PFSK-1 (cell line): ENCODE measurements at regions not wholly inside any gene's neighbourhood (a gene's known extent, or its start where the extent isn't known, plus 50 kb on each side); places are given as distances from the start of the nearest gene placed in this dataset.

Experiments used
- SIN3A ChIP-seq: IDR thresholded peaks from 2 replicates; pipeline ENCODE4 v1.6.1; 2012; ENCODE audit warnings: mild to moderate bottlenecking, low read length, moderate library complexity, borderline replicate concordance; ENCODE audit not compliant: insufficient read depth
- TAF1 ChIP-seq: IDR thresholded peaks from 2 replicates; pipeline ENCODE4 v1.6.1; 2012; ENCODE audit warnings: low read length, control low read depth, borderline replicate concordance; ENCODE audit not compliant: insufficient read depth
- TF ChIP-seq, protein P1 (sequence below), 2 experiments: IDR thresholded peaks; 2 replicates each; pipeline versions ENCODE4 v1.6.1 to v1.8.0; 2011 to 2012; ENCODE audit warnings: low read depth in 2 of 2, low read length in 2 of 2, control low read depth in 1 of 2, inconsistent platforms in 1 of 2, mild to moderate bottlenecking in 1 of 2, moderate library complexity in 1 of 2; ENCODE audit not compliant: insufficient read depth in 1 of 2

DNA sequence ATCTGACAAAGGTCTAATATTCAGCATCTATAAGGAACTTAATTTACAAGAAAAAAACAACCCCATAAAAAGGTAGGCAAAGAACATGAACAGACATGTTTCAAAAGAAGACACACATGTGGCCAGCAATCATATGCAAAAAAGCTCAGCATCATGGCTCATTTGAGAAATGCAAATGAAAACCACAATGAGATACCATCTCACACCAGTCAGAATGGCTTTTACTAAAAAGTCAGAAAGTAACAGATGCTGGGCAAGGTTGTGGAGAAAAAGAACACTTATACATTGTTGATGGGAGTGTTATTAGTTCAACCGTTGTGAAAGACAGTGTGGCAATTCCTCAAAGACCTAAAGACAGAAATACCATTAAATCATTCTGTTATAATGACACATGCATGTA, 289.9 kb upstream of the MMS22L start:
- no peak for TF ChIP-seq TAF1
- no peak for TF ChIP-seq SIN3A
- TF ChIP-seq, protein P1, sequence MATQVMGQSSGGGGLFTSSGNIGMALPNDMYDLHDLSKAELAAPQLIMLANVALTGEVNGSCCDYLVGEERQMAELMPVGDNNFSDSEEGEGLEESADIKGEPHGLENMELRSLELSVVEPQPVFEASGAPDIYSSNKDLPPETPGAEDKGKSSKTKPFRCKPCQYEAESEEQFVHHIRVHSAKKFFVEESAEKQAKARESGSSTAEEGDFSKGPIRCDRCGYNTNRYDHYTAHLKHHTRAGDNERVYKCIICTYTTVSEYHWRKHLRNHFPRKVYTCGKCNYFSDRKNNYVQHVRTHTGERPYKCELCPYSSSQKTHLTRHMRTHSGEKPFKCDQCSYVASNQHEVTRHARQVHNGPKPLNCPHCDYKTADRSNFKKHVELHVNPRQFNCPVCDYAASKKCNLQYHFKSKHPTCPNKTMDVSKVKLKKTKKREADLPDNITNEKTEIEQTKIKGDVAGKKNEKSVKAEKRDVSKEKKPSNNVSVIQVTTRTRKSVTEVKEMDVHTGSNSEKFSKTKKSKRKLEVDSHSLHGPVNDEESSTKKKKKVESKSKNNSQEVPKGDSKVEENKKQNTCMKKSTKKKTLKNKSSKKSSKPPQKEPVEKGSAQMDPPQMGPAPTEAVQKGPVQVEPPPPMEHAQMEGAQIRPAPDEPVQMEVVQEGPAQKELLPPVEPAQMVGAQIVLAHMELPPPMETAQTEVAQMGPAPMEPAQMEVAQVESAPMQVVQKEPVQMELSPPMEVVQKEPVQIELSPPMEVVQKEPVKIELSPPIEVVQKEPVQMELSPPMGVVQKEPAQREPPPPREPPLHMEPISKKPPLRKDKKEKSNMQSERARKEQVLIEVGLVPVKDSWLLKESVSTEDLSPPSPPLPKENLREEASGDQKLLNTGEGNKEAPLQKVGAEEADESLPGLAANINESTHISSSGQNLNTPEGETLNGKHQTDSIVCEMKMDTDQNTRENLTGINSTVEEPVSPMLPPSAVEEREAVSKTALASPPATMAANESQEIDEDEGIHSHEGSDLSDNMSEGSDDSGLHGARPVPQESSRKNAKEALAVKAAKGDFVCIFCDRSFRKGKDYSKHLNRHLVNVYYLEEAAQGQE (IDR thresholded peaks at IDR 0.05; ENCODE audit: insufficient read depth in 1 of 2, low read depth in 2 of 2, low read length in 2 of 2) = no peak
